SKM-1 (cell line): ENCODE measurements at regions not wholly inside any gene's neighbourhood (a gene's known extent, or its start where the extent isn't known, plus 50 kb on each side); places are given as distances from the start of the nearest gene placed in this dataset.

ENCODE experiments used
- DNase-seq: peaks from one replicate; lab custom pipeline; 2025; ENCODE audit not compliant: unreplicated experiment; lab: John Stamatoyannopoulos, UW

GRCh38 chr4:123974386-123975149 lies 578.0 kb downstream of the SPRY1 start:
- DNase-seq, result no peak

DNA sequence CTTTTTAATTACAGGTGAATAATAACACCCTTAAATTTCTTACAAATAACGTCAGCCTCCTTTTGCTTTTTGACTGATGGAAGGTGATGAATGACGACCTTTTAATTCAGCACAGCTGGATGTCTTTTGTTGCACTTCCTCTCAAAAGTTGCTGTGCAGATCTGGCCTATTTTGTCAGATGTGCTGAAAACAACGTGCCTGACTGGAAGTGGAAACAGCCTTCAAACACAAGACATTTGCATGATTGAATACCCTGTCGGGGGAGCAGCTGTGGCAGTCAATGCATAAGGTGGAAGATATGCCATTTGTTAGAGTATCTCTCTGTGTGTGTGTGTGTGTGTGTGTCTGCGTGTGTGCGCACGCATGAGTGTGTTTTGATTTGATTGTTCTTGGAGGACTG lies 579.7 kb downstream of the SPRY1 start:
- no peak for DNase-seq

GRCh38 chr4:123976819-123977218 lies 580.2 kb downstream of the SPRY1 start:
- no peak for DNase-seq

DNA sequence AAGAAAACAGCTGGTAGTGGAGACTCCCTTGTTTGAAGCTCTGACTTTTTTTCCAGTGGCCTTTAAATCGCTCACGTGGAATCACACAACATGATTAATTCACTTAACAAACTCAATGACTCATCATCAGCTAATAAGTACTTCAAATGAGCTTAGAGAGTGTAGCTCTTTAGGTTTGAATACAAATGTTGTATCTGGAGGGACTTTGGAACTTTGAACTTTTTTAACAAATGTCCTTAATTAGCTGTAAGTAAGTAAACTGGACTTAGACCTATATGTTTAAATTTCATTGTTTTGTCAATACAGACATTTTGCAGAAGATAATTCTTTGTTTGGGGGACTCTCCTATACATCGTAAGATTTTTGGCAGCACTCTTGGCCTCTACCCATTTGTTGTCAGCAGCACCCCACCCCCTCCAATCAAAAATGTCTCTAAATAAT lies 581.1 kb downstream of the SPRY1 start:
- DNase-seq, result no peak

GRCh38 chr4:123978637-123979036 lies 582.0 kb downstream of the SPRY1 start:
- no peak for DNase-seq

DNA sequence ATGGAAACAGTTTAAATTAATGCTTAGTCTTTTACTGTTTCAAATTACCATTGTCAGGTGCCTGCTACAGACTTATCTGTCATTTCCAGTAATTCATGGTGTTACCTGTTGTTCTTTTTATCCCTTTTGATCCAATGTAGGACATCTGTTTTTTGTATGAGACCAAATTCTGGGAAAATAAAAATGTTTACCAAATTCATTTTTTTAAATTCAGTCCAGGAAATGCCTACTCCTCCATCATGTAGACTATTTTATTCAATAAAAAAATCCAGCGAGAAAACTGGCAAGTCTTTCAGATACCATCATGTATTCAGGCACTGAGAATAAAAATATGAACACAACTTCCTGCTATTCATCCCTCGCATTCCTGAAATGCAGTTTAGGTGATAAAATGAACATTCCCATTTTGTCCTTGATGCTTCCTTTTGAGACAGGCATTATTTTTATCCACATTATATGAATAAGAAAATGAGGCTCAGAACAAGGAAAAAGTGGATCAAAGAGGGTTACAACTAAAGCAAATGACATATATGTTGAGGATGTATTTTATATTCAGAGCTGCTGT lies 584.2 kb downstream of the SPRY1 start:
- no peak for DNase-seq

DNA sequence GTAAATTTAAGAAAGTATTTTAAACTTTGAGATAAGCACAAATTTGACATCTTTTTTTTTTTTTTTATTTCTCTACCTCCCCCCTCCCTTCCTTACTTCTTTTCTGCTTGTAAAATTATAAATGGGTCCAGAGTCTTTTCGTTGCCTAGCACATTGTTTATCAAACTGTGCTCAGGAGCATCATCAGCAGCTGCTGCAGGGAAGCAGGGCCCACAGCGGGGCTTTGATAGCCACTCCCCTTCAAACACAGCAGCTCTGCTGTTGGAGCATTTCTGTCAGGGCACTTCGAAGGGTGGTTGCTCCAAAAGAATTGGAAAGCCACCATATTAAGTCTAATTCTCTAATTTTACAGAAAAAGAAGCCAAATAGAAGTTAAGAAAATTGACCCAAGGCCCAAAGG lies 588.3 kb downstream of the SPRY1 start:
- no peak for DNase-seq

- no peak for DNase-seq
Measured at GRCh38 chr4:123986268-123986798, 589.7 kb downstream of the SPRY1 start.

DNA sequence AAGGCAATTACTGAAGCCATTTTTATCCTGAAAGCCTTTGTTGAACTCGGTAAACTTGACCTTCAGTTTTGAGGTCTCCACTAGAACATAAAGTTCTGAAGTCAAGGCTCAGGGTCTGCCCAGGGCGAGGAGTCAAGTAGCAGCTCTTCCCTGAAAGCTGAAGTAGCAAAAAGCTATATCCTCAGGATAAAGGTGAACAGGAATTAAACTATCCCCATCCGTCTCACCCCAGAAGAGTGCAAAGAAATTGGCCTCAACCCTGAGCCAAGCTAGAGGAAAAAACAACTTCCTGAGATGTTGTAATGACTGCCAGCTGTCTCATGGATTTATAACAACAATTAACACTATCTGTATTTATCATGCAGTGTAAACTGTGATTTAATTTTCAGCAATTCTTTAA lies 590.8 kb downstream of the SPRY1 start:
- no peak for DNase-seq

DNA sequence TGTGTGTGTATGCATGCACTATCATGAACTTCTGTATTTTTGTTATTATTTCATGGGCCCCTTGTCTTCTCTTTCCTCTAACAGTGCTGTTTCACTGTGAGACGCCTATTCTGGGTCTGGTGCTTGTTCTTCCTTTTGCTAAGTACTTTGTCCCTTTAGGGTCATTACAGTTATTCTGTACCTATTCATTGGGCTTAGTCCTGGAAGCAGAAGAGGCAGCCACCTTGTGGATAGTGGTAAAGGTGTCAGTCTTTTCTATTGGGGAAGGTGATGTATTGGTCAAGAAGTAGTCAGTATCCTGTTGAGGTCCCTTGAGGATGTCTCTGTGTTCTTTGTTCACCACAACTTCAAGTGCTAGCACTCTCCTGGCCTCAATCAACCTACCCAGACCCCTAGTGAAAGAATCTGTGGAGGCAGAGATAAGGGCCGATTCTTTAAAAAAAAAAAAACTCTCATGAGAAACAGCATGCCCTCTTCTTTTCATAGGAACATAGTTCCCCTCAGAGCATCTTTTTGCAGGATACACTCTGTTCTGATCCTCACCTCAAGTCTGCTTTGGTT lies 593.8 kb downstream of the SPRY1 start:
- DNase-seq, result no peak

DNA sequence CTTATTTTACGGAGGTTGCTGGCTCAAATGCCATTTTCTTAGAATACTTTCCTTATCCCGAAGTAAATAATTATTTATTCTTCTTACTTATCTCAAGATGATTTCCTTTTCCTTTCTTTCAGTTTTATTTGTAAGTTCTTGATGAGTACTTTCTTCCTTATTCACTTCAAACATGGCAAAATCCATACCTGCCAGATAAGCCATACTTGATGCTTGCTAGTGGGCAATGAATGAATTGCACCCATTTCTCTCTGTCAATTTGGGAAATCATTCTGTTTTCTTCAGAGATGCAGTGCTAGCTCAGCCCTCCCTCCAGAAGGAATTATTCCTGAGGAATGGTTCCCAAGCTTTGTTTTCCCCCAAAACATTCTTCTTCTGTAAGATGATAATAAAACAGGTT lies 598.3 kb downstream of the SPRY1 start:
- no peak for DNase-seq

DNA sequence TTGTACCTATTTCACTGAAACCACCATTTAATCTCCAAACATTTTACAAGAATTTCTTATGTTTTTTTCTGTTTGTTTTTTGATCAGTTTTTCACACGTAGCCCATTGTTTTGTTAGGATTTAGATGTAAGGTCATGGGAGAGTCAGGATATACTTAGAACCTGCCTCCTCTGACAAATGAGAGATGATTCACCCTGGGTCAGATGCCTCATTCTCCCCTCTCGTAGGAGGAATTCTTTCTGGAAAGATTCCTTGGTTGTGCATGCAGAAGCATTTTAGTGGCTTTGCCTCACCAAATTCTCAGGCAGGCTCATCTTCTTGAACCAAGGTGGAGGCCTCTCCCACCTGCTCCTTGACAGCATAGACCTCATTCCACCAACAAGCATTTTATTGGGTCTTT lies 599.3 kb downstream of the SPRY1 start:
- no peak for DNase-seq

- no peak for DNase-seq
Measured at GRCh38 chr4:123996718-123997510, 600.3 kb downstream of the SPRY1 start.

- peak; percentile 20 for DNase-seq
Measured at GRCh38 chr4:123997776-123998449, 601.3 kb downstream of the SPRY1 start.

- no peak for DNase-seq
Measured at GRCh38 chr4:124000233-124000632, 603.6 kb downstream of the SPRY1 start.

- no peak for DNase-seq
Measured at GRCh38 chr4:124015766-124016165, 619.2 kb downstream of the SPRY1 start.

GRCh38 chr4:124017185-124017785 lies 620.7 kb downstream of the SPRY1 start:
- no peak for DNase-seq

DNA sequence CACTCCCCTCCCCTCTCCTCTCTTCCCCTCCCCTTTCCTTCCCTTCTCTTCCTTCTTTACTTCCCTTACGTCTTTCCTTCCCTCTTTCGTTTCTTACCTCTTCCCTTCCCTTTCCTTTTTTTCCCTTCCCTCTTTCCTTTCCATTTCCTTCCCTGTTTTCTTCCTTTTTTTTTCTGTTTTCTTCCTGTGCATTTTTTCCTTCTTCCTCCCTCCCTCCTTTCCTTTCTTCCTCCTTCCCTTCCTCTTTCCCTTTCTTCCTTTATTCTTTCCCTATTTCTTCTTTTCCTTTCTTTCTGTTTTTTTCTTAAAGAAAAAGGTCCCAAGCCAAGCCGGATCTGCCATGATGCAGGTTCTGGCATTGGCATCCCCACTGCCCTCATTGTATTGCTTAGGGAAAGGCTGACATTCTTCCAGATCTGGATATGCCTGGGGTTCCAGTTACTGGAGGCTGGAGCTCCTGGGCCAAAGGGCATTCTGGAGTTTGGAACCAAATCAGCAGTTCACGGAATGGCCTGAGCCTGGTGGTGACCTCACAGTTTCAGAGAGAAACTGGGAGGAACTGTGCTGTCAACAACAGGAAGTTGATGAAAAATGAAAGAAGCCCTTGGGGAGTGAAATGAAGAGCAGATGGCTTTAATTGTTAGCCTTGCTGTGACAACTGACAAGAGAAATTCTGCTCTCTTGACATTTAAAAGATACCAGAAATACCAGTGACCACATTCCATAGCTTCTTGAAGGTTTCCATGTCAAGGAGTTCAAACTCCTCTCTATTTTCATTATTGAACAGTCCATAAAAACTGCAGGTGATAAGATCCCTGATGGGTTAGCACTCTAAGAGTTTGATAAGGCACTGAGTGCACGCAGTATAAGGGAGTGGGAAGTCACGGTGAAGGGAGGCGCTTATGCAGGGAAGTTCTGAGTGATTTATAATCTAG lies 622.1 kb downstream of the SPRY1 start:
- peak; percentile 3 for DNase-seq

DNA sequence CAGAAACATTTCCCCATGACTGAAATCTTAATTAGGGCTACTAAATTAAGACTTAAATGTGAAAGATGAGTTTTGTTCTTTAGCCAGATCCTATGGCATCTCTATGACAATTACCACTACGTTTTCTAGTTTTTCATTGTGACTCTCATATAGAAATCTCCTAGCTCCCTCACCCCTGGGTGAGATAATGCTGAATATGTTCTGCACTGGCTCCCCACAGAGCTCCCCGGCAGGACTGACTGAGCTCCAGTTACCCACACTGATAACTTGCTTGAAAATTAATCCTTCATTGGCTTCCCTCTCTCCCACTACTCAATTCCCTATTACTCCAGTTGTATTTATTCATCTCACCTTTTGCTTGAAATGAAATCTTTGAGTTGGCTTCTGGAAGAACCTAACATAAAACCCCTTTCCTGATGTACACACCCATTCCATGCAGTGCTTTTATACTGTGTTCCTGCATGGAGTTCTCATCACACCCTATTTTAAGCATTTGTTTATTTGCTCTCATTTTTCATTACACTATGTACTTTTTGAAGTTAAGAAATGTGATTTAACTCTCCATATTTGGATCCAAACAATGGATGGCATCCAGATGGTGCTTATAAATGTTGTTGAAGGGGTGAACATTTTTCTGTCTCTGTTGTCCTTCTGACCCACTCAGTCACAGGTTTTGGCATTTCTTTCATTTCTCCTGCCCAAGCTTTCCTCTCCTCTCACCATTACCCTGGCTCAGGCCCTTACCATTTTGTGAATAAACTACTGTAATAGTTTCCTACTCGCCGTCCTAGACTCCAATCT lies 623.4 kb downstream of the SPRY1 start:
- DNase-seq, result no peak
